GM21360 (cell line): ENCODE measurements at regions not wholly inside any gene's neighbourhood (a gene's known extent, or its start where the extent isn't known, plus 50 kb on each side); places are given as distances from the start of the nearest gene placed in this dataset.
"Not testable (repeated sequence)": the region's sequence is repeated elsewhere in the genome, so short reads cannot be mapped to it uniquely, and the experiment has no call there.

Source experiments
- ATAC-seq: cut with Tn5 transposase; IDR thresholded peaks from one replicate; pipeline ENCODE4 v1.9.1; 2021; ENCODE audit warnings: mild to moderate bottlenecking, moderate library complexity; ENCODE audit not compliant: unreplicated experiment

- no peak for ATAC-seq
Measured at GRCh38 chr13:97520061-97520460, 86.1 kb downstream of the RAP2A start.

- ATAC-seq, result no peak
Measured at GRCh38 chr13:97520866-97521265, 86.9 kb downstream of the RAP2A start.

GRCh38 chr13:97521726-97522125 is 87.8 kb downstream of the RAP2A start:
- no peak for ATAC-seq

GRCh38 chr13:97522243-97522642 is 88.3 kb downstream of the RAP2A start:
- ATAC-seq, result no peak

- ATAC-seq, result no peak
Measured at GRCh38 chr13:97526556-97526955, 92.6 kb downstream of the RAP2A start.

GRCh38 chr13:97528518-97528917 is 94.5 kb downstream of the RAP2A start:
- ATAC-seq, result no peak

GRCh38 chr13:97534540-97534939 is 100.6 kb downstream of the RAP2A start:
- no peak for ATAC-seq

- no peak for ATAC-seq
Measured at GRCh38 chr13:97535614-97536013, 101.6 kb downstream of the RAP2A start.

GRCh38 chr13:97537110-97537509 is 103.1 kb downstream of the RAP2A start:
- peak; percentile 84 for ATAC-seq

- no peak for ATAC-seq
Measured at GRCh38 chr13:97538203-97538602, 104.2 kb downstream of the RAP2A start.

GRCh38 chr13:97539651-97540610 is 106.0 kb downstream of the RAP2A start:
- ATAC-seq, result peak; percentile 47

- ATAC-seq, result no peak
Measured at GRCh38 chr13:97540696-97541095, 106.7 kb downstream of the RAP2A start.

- ATAC-seq, result no peak
Measured at GRCh38 chr13:97542102-97542685, 108.2 kb downstream of the RAP2A start.

GRCh38 chr13:97544031-97544765 is 110.2 kb downstream of the RAP2A start:
- ATAC-seq, result no peak

GRCh38 chr13:97544971-97545499 is 111.1 kb downstream of the RAP2A start:
- not testable (repeated sequence) for ATAC-seq

GRCh38 chr13:97548138-97548537 is 114.2 kb downstream of the RAP2A start:
- peak; percentile 71 for ATAC-seq

- ATAC-seq, result no peak
Measured at GRCh38 chr13:97548711-97549110, 114.7 kb downstream of the RAP2A start.

- ATAC-seq, result no peak
Measured at GRCh38 chr13:97549201-97549600, 115.2 kb downstream of the RAP2A start.

- no peak for ATAC-seq
Measured at GRCh38 chr13:97554496-97554895, 120.5 kb downstream of the RAP2A start.

- ATAC-seq, result no peak
Measured at GRCh38 chr13:97555034-97555433, 121.1 kb downstream of the RAP2A start.

- ATAC-seq, result no peak
Measured at GRCh38 chr13:97559030-97559429, 125.1 kb downstream of the RAP2A start.
